Neuronal stem cell (in vitro differentiated cells): ENCODE measurements at regions not wholly inside any gene's neighbourhood (a gene's known extent, or its start where the extent isn't known, plus 50 kb on each side); places are given as distances from the start of the nearest gene placed in this dataset.

Experiments
- DNase-seq: peaks from one replicate; pipeline ENCODE4 v3.0.0-alpha.2; 2013; ENCODE audit warnings: low spot score
- H2AFZ ChIP-seq: one replicate; pipeline ENCODE4 v1.6.1; 2013; ENCODE audit warnings: mild to moderate bottlenecking, low read length, inconsistent platforms
- H2AK5ac ChIP-seq: 2 replicates; pipeline ENCODE4 v1.6.1; 2013; ENCODE audit warnings: low read depth, mild to moderate bottlenecking, inconsistent platforms, low read length, moderate library complexity, mixed read lengths
- H2BK120ac ChIP-seq: 2 replicates; pipeline ENCODE4 v1.6.1; 2013; ENCODE audit warnings: low read depth, mild to moderate bottlenecking, inconsistent platforms, low read length, moderate library complexity, mixed read lengths
- H2BK12ac ChIP-seq: one replicate; pipeline ENCODE4 v1.6.1; 2013; ENCODE audit warnings: low read length, inconsistent platforms
- H2BK15ac ChIP-seq: 2 replicates; pipeline ENCODE4 v1.6.1; 2013; ENCODE audit warnings: mild to moderate bottlenecking, low read length, inconsistent platforms, mixed read lengths
- H2BK5ac ChIP-seq: one replicate; pipeline ENCODE4 v1.6.1; 2013; ENCODE audit warnings: inconsistent platforms, mild to moderate bottlenecking, low read length, moderate library complexity
- H3K14ac ChIP-seq: one replicate; pipeline ENCODE4 v1.6.1; 2013; ENCODE audit warnings: low read length, inconsistent platforms
- H3K18ac ChIP-seq: 2 replicates; pipeline ENCODE4 v1.6.1; 2013; ENCODE audit warnings: low read length, inconsistent platforms
- H3K23ac ChIP-seq: 2 replicates; pipeline ENCODE4 v1.6.1; 2013; ENCODE audit warnings: low read depth, mild to moderate bottlenecking, mixed read lengths, low read length, inconsistent platforms; ENCODE audit not compliant: poor library complexity
- H3K27ac ChIP-seq: replicated peaks from 3 replicates; pipeline ENCODE4 v1.5.1; 2013; ENCODE audit warnings: low read length, inconsistent platforms
- H3K27me3 ChIP-seq, 3 experiments: 2 replicates each; pipeline ENCODE4 v1.6.1; 2013; ENCODE audit warnings: low read length in 3 of 3, mild to moderate bottlenecking in 2 of 3, inconsistent platforms in 1 of 3, low read depth in 1 of 3, mixed read lengths in 1 of 3, moderate library complexity in 1 of 3; ENCODE audit not compliant: control insufficient read depth in 3 of 3, insufficient read depth in 3 of 3
- H3K36me3 ChIP-seq, 2 donors: replicated peaks in 1 of 2; 2 replicates each; pipeline ENCODE4 v1.6.1; 2013; ENCODE audit warnings: low read length in 2 of 2; ENCODE audit not compliant: control insufficient read depth in 2 of 2, insufficient read depth in 2 of 2
- H3K4ac ChIP-seq: 2 replicates; pipeline ENCODE4 v1.6.1; 2013; ENCODE audit warnings: inconsistent platforms, mild to moderate bottlenecking, low read length, moderate library complexity
- H3K4me1 ChIP-seq, 2 donors: 1 replicate in 1 of 2; 2 replicates in 1 of 2; pipeline ENCODE4 v1.6.1; 2013; ENCODE audit warnings: low read length in 2 of 2, low read depth in 1 of 2; ENCODE audit not compliant: control insufficient read depth in 2 of 2, insufficient read depth in 1 of 2
- H3K4me2 ChIP-seq: one replicate; pipeline ENCODE4 v1.6.1; 2013; ENCODE audit warnings: mild to moderate bottlenecking, low read length, inconsistent platforms; ENCODE audit not compliant: insufficient read depth, poor library complexity, severe bottlenecking
- H3K4me3 ChIP-seq, 2 donors: 2 replicates each; pipeline ENCODE4 v1.5.1; 2013; ENCODE audit warnings: low read length in 2 of 2, mild to moderate bottlenecking in 2 of 2, inconsistent platforms in 1 of 2, moderate library complexity in 1 of 2
- H3K79me1 ChIP-seq: one replicate; pipeline ENCODE4 v1.6.1; 2013; ENCODE audit warnings: low read depth, mild to moderate bottlenecking, inconsistent platforms, low read length, moderate library complexity
- H3K9ac ChIP-seq: one replicate; pipeline ENCODE4 v1.6.1; 2013; ENCODE audit warnings: mild to moderate bottlenecking, low read depth, low read length, inconsistent platforms; ENCODE audit not compliant: poor library complexity
- H3K9me3 ChIP-seq, 2 donors: replicated peaks in 1 of 2; 2 replicates each; pipeline versions ENCODE3 to v1.6.1; 2013; ENCODE audit warnings: low read length in 2 of 2, mild to moderate bottlenecking in 2 of 2, inconsistent platforms in 1 of 2, low read depth in 1 of 2, mixed read lengths in 1 of 2, moderate library complexity in 1 of 2; ENCODE audit not compliant: control insufficient read depth in 2 of 2, insufficient read depth in 1 of 2
- H4K8ac ChIP-seq: one replicate; pipeline ENCODE4 v1.6.1; 2013; ENCODE audit warnings: low read depth, mild to moderate bottlenecking, inconsistent platforms, low read length, moderate library complexity
- H4K91ac ChIP-seq: one replicate; pipeline ENCODE4 v1.6.1; 2013; ENCODE audit warnings: low read length, low read depth, mild to moderate bottlenecking, inconsistent platforms; ENCODE audit not compliant: poor library complexity
- whole genome bisulfite sequencing, 2 donors: extraction: QIAGEN DNeasy Blood & Tissue Kit; methylation state at CpG; one replicate each; pipeline ENCODE4 v1.1.7; 2013; ENCODE audit warnings: missing lambda C conversion rate in 2 of 2, mixed read lengths in 1 of 2; ENCODE audit not compliant: insufficient read length in 2 of 2, insufficient replicate concordance in 1 of 2; ENCODE audit errors: extremely low coverage in 2 of 2; 5-methylcytosine and 5-hydroxymethylcytosine counted together

GRCh38 chr2:128868686-128869551 lies 550.3 kb upstream of the HS6ST1 start:
- H2BK12ac ChIP-seq, result peak overlapping the region; percentile 35
- no peak overlapping the region for H4K8ac ChIP-seq
- peak overlapping the region; percentile 72 for H3K18ac ChIP-seq
- H3K4me1 ChIP-seq, result no peaks in the 10 kb centered on the region
- no peak overlapping the region for H3K4ac ChIP-seq
- no peak overlapping the region for H3K14ac ChIP-seq
- no peak overlapping the region for H3K9ac ChIP-seq
- no CpG with 5 or more reads among the region's 7 CpGs for WGBS, 2 donors
- no peak overlapping the region for H3K27ac ChIP-seq
- no peak overlapping the region for H3K23ac ChIP-seq
- H4K91ac ChIP-seq, result no peak overlapping the region
- H3K9me3 ChIP-seq, result peaks cover 0 to 2% of the 10 kb centered on the region in 2 donors
- no peaks in the 10 kb centered on the region for H3K36me3 ChIP-seq
- no peak overlapping the region for H3K4me3 ChIP-seq
- no peak overlapping the region for H2BK5ac ChIP-seq
- no peak overlapping the region for H2AK5ac ChIP-seq
- no peaks in the 10 kb centered on the region for H3K79me1 ChIP-seq
- H3K27me3 ChIP-seq, result no peaks in the 10 kb centered on the region
- no peak overlapping the region for H2BK15ac ChIP-seq
- no peak for DNase-seq
- no peak overlapping the region for H3K4me2 ChIP-seq
- no peak overlapping the region for H2AFZ ChIP-seq
- H2BK120ac ChIP-seq, result no peak overlapping the region

GRCh38 chr2:128874608-128875007 lies 555.9 kb upstream of the HS6ST1 start:
- no CpG with 5 or more reads among the region's 5 CpGs for WGBS, 2 donors
- Histone ChIP-seq H3K9ac (no peak overlapping the region), H3K4me3 (no peak overlapping the region), H4K8ac (no peak overlapping the region), H3K4ac (no peak overlapping the region), H3K18ac (peak overlapping the region; percentile 21), H2AFZ (no peak overlapping the region), H3K9me3 (peaks cover under 1 to 2% of the 10 kb centered on the region in 2 donors), H3K79me1 (no peaks in the 10 kb centered on the region), H3K4me2 (no peak overlapping the region), H3K4me1 (peaks cover 5 to 12% of the 10 kb centered on the region in 2 donors), H2BK5ac (no peak overlapping the region), H4K91ac (no peak overlapping the region), H3K36me3 (no peaks in the 10 kb centered on the region), H3K27ac (no peak overlapping the region), H3K23ac (peak overlapping the region; percentile 6), H3K27me3 (no peaks in the 10 kb centered on the region), H2AK5ac (peak overlapping the region; percentile 37), H3K14ac (no peak overlapping the region), H2BK12ac (no peak overlapping the region), H2BK120ac (no peak overlapping the region), H2BK15ac (no peak overlapping the region)
- no peak for DNase-seq

DNA sequence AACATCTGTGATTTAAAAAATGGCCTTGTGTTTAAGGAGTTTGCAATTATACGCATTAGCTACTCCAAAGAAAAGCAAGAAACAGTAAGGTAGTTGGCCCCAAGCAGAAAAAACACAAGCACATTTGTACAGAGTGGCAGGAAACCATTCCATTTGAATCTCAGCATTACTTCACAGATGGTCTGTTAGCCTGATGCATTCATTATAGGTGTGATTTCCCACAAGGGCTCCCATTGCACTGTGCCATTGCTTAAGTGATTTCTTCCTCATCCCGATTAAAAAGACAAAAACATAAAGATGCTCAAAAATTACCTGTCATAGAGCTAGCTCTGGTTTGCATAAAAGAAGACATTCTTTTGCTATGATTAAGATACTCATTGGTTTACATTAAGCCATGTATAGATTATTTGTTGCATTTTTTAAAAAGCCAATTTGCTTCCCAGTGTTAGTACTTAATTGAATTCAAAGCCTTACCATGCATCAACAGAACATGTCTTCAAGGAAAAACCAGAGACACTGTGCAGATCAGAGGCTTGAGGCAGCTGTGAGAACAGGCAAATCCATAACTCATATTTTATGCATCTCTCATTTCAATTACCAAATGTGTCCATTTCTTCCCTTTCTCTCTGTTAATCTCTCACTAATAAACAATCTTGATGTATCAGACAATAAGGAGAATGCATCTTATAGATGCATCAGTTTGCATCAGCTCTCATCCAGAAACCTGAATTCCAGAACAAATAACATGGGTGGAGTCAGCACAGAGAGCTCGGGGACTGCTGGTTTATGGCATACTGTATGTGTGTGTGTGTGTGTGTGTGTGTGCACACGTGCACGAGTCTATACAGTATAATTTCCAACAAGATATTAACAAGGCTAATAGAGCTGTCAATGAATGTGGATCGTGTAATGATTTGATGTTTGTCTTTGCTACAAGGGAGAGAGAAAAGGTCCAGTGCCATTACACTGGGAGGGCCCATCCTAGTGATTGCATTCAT lies 558.6 kb upstream of the HS6ST1 start:
- no peak overlapping the region for H4K91ac ChIP-seq
- no peak overlapping the region for H3K14ac ChIP-seq
- no peak overlapping the region for H2BK5ac ChIP-seq
- H2BK120ac ChIP-seq, result no peak overlapping the region
- H3K9ac ChIP-seq, result peak overlapping the region; percentile 24
- no CpG with 5 or more reads among the region's 6 CpGs for WGBS, 2 donors
- no peak overlapping the region for H3K4me3 ChIP-seq
- H3K4me1 ChIP-seq, result peaks cover 6 to 13% of the 10 kb centered on the region in 2 donors
- H3K27ac ChIP-seq, result no peak overlapping the region
- no peak overlapping the region for H3K18ac ChIP-seq
- H2AK5ac ChIP-seq, result no peak overlapping the region
- no peak overlapping the region for H3K23ac ChIP-seq
- no peak overlapping the region for H4K8ac ChIP-seq
- no peaks in the 10 kb centered on the region for H3K79me1 ChIP-seq
- no peak for DNase-seq
- H3K4ac ChIP-seq, result no peak overlapping the region
- no peaks in the 10 kb centered on the region for H3K36me3 ChIP-seq
- H2BK12ac ChIP-seq, result no peak overlapping the region
- H2BK15ac ChIP-seq, result no peak overlapping the region
- peaks cover 3 to 10% of the 10 kb centered on the region in 2 donors for H3K9me3 ChIP-seq
- H3K27me3 ChIP-seq, result no peaks in the 10 kb centered on the region
- H2AFZ ChIP-seq, result no peak overlapping the region
- no peak overlapping the region for H3K4me2 ChIP-seq
